ENCODE measurements at regions not wholly inside any gene's neighbourhood (a gene's known extent, or its start where the extent isn't known, plus 50 kb on each side); places are given as distances from the start of the nearest gene placed in this dataset.

- TF ChIP-seq CTCF (conservative IDR thresholded peaks at IDR 0.05; ENCODE audit: low read depth, low read length) (no peak), MAZ (IDR thresholded peaks at IDR 0.05; ENCODE audit: borderline replicate concordance, low read depth, low read length) (no peak), POLR2A (IDR thresholded peaks at IDR 0.05; ENCODE audit: low read depth, low read length) (no peak)
Observed at GRCh38 chrX:68994891-68995255, 166.1 kb downstream of the EFNB1 start.

Data from IMR-90 (cell line).